Bronchial epithelial cell (primary cell): ENCODE measurements at regions not wholly inside any gene's neighbourhood (a gene's known extent, or its start where the extent isn't known, plus 50 kb on each side); places are given as distances from the start of the nearest gene placed in this dataset.
A peak's percentile ranks its signal among the peaks of the same experiment; 100 is the strongest.
"Not testable (repeated sequence)": the region's sequence is repeated elsewhere in the genome, so short reads cannot be mapped to it uniquely, and the experiment has no call there.

Experiments
- DNase-seq: peaks from one replicate; pipeline ENCODE4 v3.0.0-alpha.2; 2010; ENCODE audit warnings: low read depth
- FAIRE-seq: peaks from 2 replicates; lab custom pipeline; 2011; peaks lifted over from hg19 to GRCh38; lab: Jason Lieb, UNC
- H3K27me3 ChIP-seq: 2 replicates; pipeline ENCODE4 v1.5.1; 2011; ENCODE audit warnings: low read length; ENCODE audit not compliant: control insufficient read depth, insufficient read depth
- H3K36me3 ChIP-seq: 2 replicates; pipeline ENCODE4 v1.5.1; 2011; ENCODE audit warnings: low read length; ENCODE audit not compliant: control insufficient read depth, insufficient read depth
- H3K4me3 ChIP-seq: 2 replicates; pipeline ENCODE4 v1.5.1; 2011; ENCODE audit warnings: mild to moderate bottlenecking, low read depth, low read length, control low read depth
- CTCF ChIP-seq: IDR thresholded peaks from 2 replicates; pipeline ENCODE4 v1.5.1; 2011; ENCODE audit warnings: mild to moderate bottlenecking, moderate library complexity, low read length, control low read depth, inconsistent platforms; ENCODE audit not compliant: insufficient read depth, severe bottlenecking

GRCh38 chr2:82344670-82345069, 2040.1 kb upstream of the LRRTM1 start:
- no peak for TF ChIP-seq CTCF
- H3K27me3 ChIP-seq = no peaks in the 10 kb centered on the region
- DNase-seq (peak; percentile 3), FAIRE-seq (no peak)
- H3K4me3 ChIP-seq = no peak overlapping the region
- H3K36me3 ChIP-seq = no peaks in the 10 kb centered on the region

GRCh38 chr2:82342356-82342755, 2037.8 kb upstream of the LRRTM1 start:
- TF ChIP-seq CTCF = no peak
- DNase-seq (no peak), FAIRE-seq (no peak)
- Histone ChIP-seq H3K36me3 (no peaks in the 10 kb centered on the region), H3K4me3 (no peak overlapping the region), H3K27me3 (no peaks in the 10 kb centered on the region)

- FAIRE-seq = no peak
- Histone ChIP-seq H3K27me3 (no peaks in the 10 kb centered on the region), H3K36me3 (no peaks in the 10 kb centered on the region), H3K4me3 (no peak overlapping the region)
- no peak for TF ChIP-seq CTCF
- no peak for DNase-seq
Measured at GRCh38 chr2:82340578-82341053, 2036.1 kb upstream of the LRRTM1 start.

GRCh38 chr2:82339805-82340204, 2035.3 kb upstream of the LRRTM1 start:
- no peak for TF ChIP-seq CTCF
- FAIRE-seq (no peak), DNase-seq (no peak)
- Histone ChIP-seq H3K36me3 (no peaks in the 10 kb centered on the region), H3K4me3 (no peak overlapping the region), H3K27me3 (no peaks in the 10 kb centered on the region)

GRCh38 chr2:82333697-82334096, 2029.1 kb upstream of the LRRTM1 start:
- no peak for TF ChIP-seq CTCF
- Histone ChIP-seq H3K27me3 (no peaks in the 10 kb centered on the region), H3K36me3 (no peaks in the 10 kb centered on the region), H3K4me3 (no peak overlapping the region)
- DNase-seq (no peak), FAIRE-seq (no peak)

- TF ChIP-seq CTCF = no peak
- H3K27me3 ChIP-seq = no peaks in the 10 kb centered on the region
- FAIRE-seq (no peak), DNase-seq (no peak)
- H3K36me3 ChIP-seq = no peaks in the 10 kb centered on the region
- H3K4me3 ChIP-seq = no peak overlapping the region
Measured at GRCh38 chr2:82330155-82330554, 2025.6 kb upstream of the LRRTM1 start.

- H3K27me3 ChIP-seq, H3K4me3 ChIP-seq, FAIRE-seq, DNase-seq, H3K36me3 ChIP-seq: not testable (repeated sequence)
Measured at GRCh38 chr2:82326180-82326767, 2021.7 kb upstream of the LRRTM1 start.
